ENCODE measurements at regions not wholly inside any gene's neighbourhood (a gene's known extent, or its start where the extent isn't known, plus 50 kb on each side); places are given as distances from the start of the nearest gene placed in this dataset.

GRCh38 chr1:61566177-61566576 lies 158.8 kb downstream of the TM2D1 start:
- TF ChIP-seq EP300 (conservative IDR thresholded peaks at IDR 0.05; ENCODE audit: poor library complexity, severe bottlenecking) (no peak), CTCF (IDR thresholded peaks at IDR 0.05; ENCODE audit: poor library complexity, severe bottlenecking) (no peak), SMC3 (conservative IDR thresholded peaks at IDR 0.05; ENCODE audit: poor library complexity) (no peak), POLR2AphosphoS5 (IDR thresholded peaks at IDR 0.05) (no peak), EZH2 (IDR thresholded peaks at IDR 0.05; ENCODE audit: borderline replicate concordance, insufficient read depth, low read length, poor library complexity, severe bottlenecking) (no peak), MXI1 (conservative IDR thresholded peaks at IDR 0.05; ENCODE audit: poor library complexity, severe bottlenecking) (no peak), RAD21 (conservative IDR thresholded peaks at IDR 0.05) (no peak)

Measured in neural cell (in vitro differentiated cells).